ENCODE measurements at regions not wholly inside any gene's neighbourhood (a gene's known extent, or its start where the extent isn't known, plus 50 kb on each side); places are given as distances from the start of the nearest gene placed in this dataset.

- no peak for TF ChIP-seq CTCF (IDR thresholded peaks at IDR 0.05)
- no peak for TF ChIP-seq POLR2AphosphoS5 (IDR thresholded peaks at IDR 0.05)
- no peak for TF ChIP-seq POLR2A (IDR thresholded peaks at IDR 0.05)
- no peak for TF ChIP-seq EP300 (IDR thresholded peaks at IDR 0.05)
Measured at GRCh38 chr19:20276011-20276731, 109.2 kb downstream of the ZNF486 start.
